ENCODE measurements at regions not wholly inside any gene's neighbourhood (a gene's known extent, or its start where the extent isn't known, plus 50 kb on each side); places are given as distances from the start of the nearest gene placed in this dataset.

DNA sequence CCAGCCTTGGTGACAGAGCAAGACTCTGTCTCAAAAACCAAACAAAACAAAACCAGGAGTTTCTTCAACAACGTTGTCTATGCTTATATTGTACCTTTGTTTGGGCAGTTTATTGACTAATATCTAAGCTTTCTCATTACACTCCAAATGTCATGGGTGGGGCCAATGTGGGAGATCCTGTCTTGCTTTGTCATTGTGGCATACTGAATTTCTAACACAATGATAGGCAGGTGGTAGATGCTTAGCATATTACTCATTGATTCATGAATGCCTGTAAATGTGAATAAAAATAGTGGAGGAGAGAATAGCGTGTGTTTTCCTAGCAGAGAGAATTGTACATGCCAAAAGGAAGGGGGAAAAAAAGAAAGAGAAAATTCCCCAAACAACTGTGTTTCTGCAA lies 802.5 kb upstream of the EEF2KMT start:
- FAIRE-seq (no peak), DNase-seq (ENCODE audit: low read depth, low spot score) (no peak)
- H3K9me1 ChIP-seq (ENCODE audit: control insufficient read depth, extremely low read depth, insufficient read depth, low read length) = no peaks in the 10 kb centered on the region
- H3K27ac ChIP-seq (ENCODE audit: control insufficient read depth, insufficient read depth, low read length) = no peak overlapping the region
- TF ChIP-seq, protein P1, sequence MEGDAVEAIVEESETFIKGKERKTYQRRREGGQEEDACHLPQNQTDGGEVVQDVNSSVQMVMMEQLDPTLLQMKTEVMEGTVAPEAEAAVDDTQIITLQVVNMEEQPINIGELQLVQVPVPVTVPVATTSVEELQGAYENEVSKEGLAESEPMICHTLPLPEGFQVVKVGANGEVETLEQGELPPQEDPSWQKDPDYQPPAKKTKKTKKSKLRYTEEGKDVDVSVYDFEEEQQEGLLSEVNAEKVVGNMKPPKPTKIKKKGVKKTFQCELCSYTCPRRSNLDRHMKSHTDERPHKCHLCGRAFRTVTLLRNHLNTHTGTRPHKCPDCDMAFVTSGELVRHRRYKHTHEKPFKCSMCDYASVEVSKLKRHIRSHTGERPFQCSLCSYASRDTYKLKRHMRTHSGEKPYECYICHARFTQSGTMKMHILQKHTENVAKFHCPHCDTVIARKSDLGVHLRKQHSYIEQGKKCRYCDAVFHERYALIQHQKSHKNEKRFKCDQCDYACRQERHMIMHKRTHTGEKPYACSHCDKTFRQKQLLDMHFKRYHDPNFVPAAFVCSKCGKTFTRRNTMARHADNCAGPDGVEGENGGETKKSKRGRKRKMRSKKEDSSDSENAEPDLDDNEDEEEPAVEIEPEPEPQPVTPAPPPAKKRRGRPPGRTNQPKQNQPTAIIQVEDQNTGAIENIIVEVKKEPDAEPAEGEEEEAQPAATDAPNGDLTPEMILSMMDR (optimal IDR thresholded peaks at IDR 0.05 in 1 of 3, IDR thresholded peaks at IDR 0.05 in 1 of 3, conservative IDR thresholded peaks at IDR 0.05 in 1 of 3; ENCODE audit: extremely low read depth in 1 of 3, insufficient read depth in 2 of 3, low read length in 3 of 3) = no peak
- no peak for TF ChIP-seq EZH2 (IDR thresholded peaks at IDR 0.05; ENCODE audit: low read length)
- dilution Hi-C loops (cut with MboI; ENCODE audit: extremely low pct_ligation_motif_present, low sequenced_read_pairs) = no loop called here
- H3K27me3 ChIP-seq (ENCODE audit: control insufficient read depth, extremely low read depth, insufficient read depth, low read length) = no peaks in the 10 kb centered on the region
- no peak overlapping the region for H2AFZ ChIP-seq (ENCODE audit: control insufficient read depth, low read length)
- H3K9me3 ChIP-seq (ENCODE audit: control insufficient read depth, low read depth, low read length) = peaks cover 2% of the 10 kb centered on the region
- H3K79me2 ChIP-seq (ENCODE audit: control insufficient read depth, insufficient read depth, low read length) = no peaks in the 10 kb centered on the region
- no peak overlapping the region for H3K9ac ChIP-seq (ENCODE audit: control insufficient read depth, extremely low read depth, insufficient read depth, low read length)
- H4K20me1 ChIP-seq (ENCODE audit: control insufficient read depth, extremely low read depth, insufficient read depth, low read length) = no peaks in the 10 kb centered on the region
- H3K4me2 ChIP-seq (ENCODE audit: control insufficient read depth, extremely low read depth, insufficient read depth, low read depth, low read length) = no peak overlapping the region
- no peaks in the 10 kb centered on the region for H3K36me3 ChIP-seq (ENCODE audit: control insufficient read depth in 2 of 2, extremely low read depth in 1 of 2, insufficient read depth in 2 of 2, low read length in 2 of 2)
- no peak overlapping the region for H3K4me3 ChIP-seq (ENCODE audit: control insufficient read depth in 2 of 3, extremely low read depth in 1 of 3, insufficient read depth in 2 of 3, low read depth in 1 of 3, low read length in 3 of 3)
- no peaks in the 10 kb centered on the region for H3K4me1 ChIP-seq (ENCODE audit: control insufficient read depth, extremely low read depth, insufficient read depth, low read length)

DNA sequence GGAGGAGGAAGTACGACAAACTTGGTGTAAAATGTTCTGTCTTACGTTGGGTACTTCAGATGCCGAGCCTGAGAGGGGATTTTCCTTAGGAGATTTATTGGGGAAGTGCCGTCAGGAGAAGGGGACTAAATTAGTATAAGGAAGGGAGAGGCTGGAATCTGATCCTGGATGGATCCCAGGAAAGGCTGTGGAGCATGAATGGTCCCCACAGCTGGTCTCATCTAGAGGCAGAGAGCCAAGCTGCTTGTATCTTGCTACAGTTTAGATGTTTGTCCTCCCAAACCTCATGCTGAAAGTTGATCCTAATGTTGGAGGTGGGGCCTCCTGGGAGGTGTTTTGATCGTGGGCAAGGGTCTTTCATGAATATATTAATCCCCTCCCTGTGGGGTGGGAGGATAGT lies 798.4 kb upstream of the EEF2KMT start:
- no peaks in the 10 kb centered on the region for H3K4me1 ChIP-seq (ENCODE audit: control insufficient read depth, extremely low read depth, insufficient read depth, low read length)
- no peaks in the 10 kb centered on the region for H3K27me3 ChIP-seq (ENCODE audit: control insufficient read depth, extremely low read depth, insufficient read depth, low read length)
- H2AFZ ChIP-seq (ENCODE audit: control insufficient read depth, low read length) = no peak overlapping the region
- dilution Hi-C loops (cut with MboI; ENCODE audit: extremely low pct_ligation_motif_present, low sequenced_read_pairs) = no loop called here
- H3K9ac ChIP-seq (ENCODE audit: control insufficient read depth, extremely low read depth, insufficient read depth, low read length) = no peak overlapping the region
- no peaks in the 10 kb centered on the region for H3K36me3 ChIP-seq (ENCODE audit: control insufficient read depth in 2 of 2, extremely low read depth in 1 of 2, insufficient read depth in 2 of 2, low read length in 2 of 2)
- H3K9me1 ChIP-seq (ENCODE audit: control insufficient read depth, extremely low read depth, insufficient read depth, low read length) = no peaks in the 10 kb centered on the region
- no peak for DNase-seq (ENCODE audit: low read depth, low spot score)
- H3K9me3 ChIP-seq (ENCODE audit: control insufficient read depth, low read depth, low read length) = peaks cover 5% of the 10 kb centered on the region
- no peaks in the 10 kb centered on the region for H3K79me2 ChIP-seq (ENCODE audit: control insufficient read depth, insufficient read depth, low read length)
- FAIRE-seq = no peak
- H3K4me2 ChIP-seq (ENCODE audit: control insufficient read depth, extremely low read depth, insufficient read depth, low read depth, low read length) = no peak overlapping the region
- H3K4me3 ChIP-seq (ENCODE audit: control insufficient read depth in 2 of 3, extremely low read depth in 1 of 3, insufficient read depth in 2 of 3, low read depth in 1 of 3, low read length in 3 of 3) = no peak overlapping the region
- TF ChIP-seq, protein P1 (optimal IDR thresholded peaks at IDR 0.05 in 1 of 3, IDR thresholded peaks at IDR 0.05 in 1 of 3, conservative IDR thresholded peaks at IDR 0.05 in 1 of 3; ENCODE audit: extremely low read depth in 1 of 3, insufficient read depth in 2 of 3, low read length in 3 of 3) = no peak
- TF ChIP-seq EZH2 (IDR thresholded peaks at IDR 0.05; ENCODE audit: low read length) = no peak
- no peaks in the 10 kb centered on the region for H4K20me1 ChIP-seq (ENCODE audit: control insufficient read depth, extremely low read depth, insufficient read depth, low read length)
- H3K27ac ChIP-seq (ENCODE audit: control insufficient read depth, insufficient read depth, low read length) = no peak overlapping the region

Measured in keratinocyte (primary cell).